ENCODE measurements at regions not wholly inside any gene's neighbourhood (a gene's known extent, or its start where the extent isn't known, plus 50 kb on each side); places are given as distances from the start of the nearest gene placed in this dataset.
"Not testable (repeated sequence)": the region's sequence is repeated elsewhere in the genome, so short reads cannot be mapped to it uniquely, and the experiment has no call there.

- no peak for DNase-seq
Measured at GRCh38 chr2:139685090-139685983, 905.1 kb upstream of the NXPH2 start.

GRCh38 chr2:139684286-139684860 lies 904.2 kb upstream of the NXPH2 start:
- DNase-seq: no peak

- no peak for DNase-seq
Measured at GRCh38 chr2:139674577-139674976, 894.4 kb upstream of the NXPH2 start.

GRCh38 chr2:139673447-139673846 lies 893.3 kb upstream of the NXPH2 start:
- not testable (repeated sequence) for DNase-seq

- DNase-seq: no peak
Measured at GRCh38 chr2:139669675-139670074, 889.5 kb upstream of the NXPH2 start.

- DNase-seq: no peak
Measured at GRCh38 chr2:139652385-139652784, 872.2 kb upstream of the NXPH2 start.

- DNase-seq: no peak
Measured at GRCh38 chr2:139645617-139646016, 865.4 kb upstream of the NXPH2 start.

GRCh38 chr2:139643139-139643538 lies 862.9 kb upstream of the NXPH2 start:
- DNase-seq: no peak

- no peak for DNase-seq
Measured at GRCh38 chr2:139631966-139632365, 851.8 kb upstream of the NXPH2 start.

GRCh38 chr2:139628931-139629330 lies 848.7 kb upstream of the NXPH2 start:
- no peak for DNase-seq

- DNase-seq: no peak
Measured at GRCh38 chr2:139626128-139626527, 845.9 kb upstream of the NXPH2 start.

GRCh38 chr2:139622691-139623090 lies 842.5 kb upstream of the NXPH2 start:
- DNase-seq: no peak

GRCh38 chr2:139617747-139618146 lies 837.6 kb upstream of the NXPH2 start:
- DNase-seq: no peak

GRCh38 chr2:139613264-139613663 lies 833.1 kb upstream of the NXPH2 start:
- no peak for DNase-seq

GRCh38 chr2:139610512-139610911 lies 830.3 kb upstream of the NXPH2 start:
- no peak for DNase-seq

GRCh38 chr2:139609109-139609508 lies 828.9 kb upstream of the NXPH2 start:
- no peak for DNase-seq

GRCh38 chr2:139605668-139606067 lies 825.5 kb upstream of the NXPH2 start:
- no peak for DNase-seq

GRCh38 chr2:139600166-139600565 lies 820.0 kb upstream of the NXPH2 start:
- DNase-seq: no peak

GRCh38 chr2:139585101-139585500 lies 804.9 kb upstream of the NXPH2 start:
- no peak for DNase-seq

GRCh38 chr2:139574371-139574770 lies 794.2 kb upstream of the NXPH2 start:
- DNase-seq: no peak

GRCh38 chr2:139556789-139557188 lies 776.6 kb upstream of the NXPH2 start:
- no peak for DNase-seq

GRCh38 chr2:139550873-139551272 lies 770.7 kb upstream of the NXPH2 start:
- no peak for DNase-seq

- no peak for DNase-seq
Measured at GRCh38 chr2:139550341-139550740, 770.2 kb upstream of the NXPH2 start.

- no peak for DNase-seq
Measured at GRCh38 chr2:139544186-139544851, 764.1 kb upstream of the NXPH2 start.
